Muscle layer of colon (tissue), 2 donors: ENCODE measurements at regions not wholly inside any gene's neighbourhood (a gene's known extent, or its start where the extent isn't known, plus 50 kb on each side); places are given as distances from the start of the nearest gene placed in this dataset.
"Not testable (repeated sequence)": the region's sequence is repeated elsewhere in the genome, so short reads cannot be mapped to it uniquely, and the experiment has no call there.

Source experiments
- H3K27ac ChIP-seq: one replicate; pipeline ENCODE4 v1.7.0; 2013; ENCODE audit warnings: low read depth, mild to moderate bottlenecking, low read length, moderate library complexity
- H3K27me3 ChIP-seq, 2 donors: one replicate each; pipeline ENCODE4 v1.7.0; 2013; ENCODE audit warnings: low read length in 2 of 2, mild to moderate bottlenecking in 2 of 2; ENCODE audit not compliant: insufficient read depth in 2 of 2, control insufficient read depth in 1 of 2
- H3K36me3 ChIP-seq: one replicate; pipeline ENCODE4 v1.7.0; 2013; ENCODE audit warnings: mild to moderate bottlenecking, low read length; ENCODE audit not compliant: insufficient read depth
- H3K4me1 ChIP-seq: one replicate; pipeline ENCODE4 v1.7.0; 2013; ENCODE audit warnings: mild to moderate bottlenecking, low read length; ENCODE audit not compliant: insufficient read depth
- H3K4me3 ChIP-seq, 2 donors: one replicate each; pipeline ENCODE4 v1.7.0; 2013; ENCODE audit warnings: low read length in 2 of 2, low read depth in 1 of 2, mild to moderate bottlenecking in 1 of 2, moderate library complexity in 1 of 2
- H3K9ac ChIP-seq: one replicate; pipeline ENCODE4 v1.7.0; 2013; ENCODE audit warnings: low read length
- H3K9me3 ChIP-seq: one replicate; pipeline ENCODE4 v1.7.0; 2013; ENCODE audit warnings: mild to moderate bottlenecking, low read length
- donor health status: abdominal sarcoma.
- donor health status: Adenocarcinoma of cecum.

DNA sequence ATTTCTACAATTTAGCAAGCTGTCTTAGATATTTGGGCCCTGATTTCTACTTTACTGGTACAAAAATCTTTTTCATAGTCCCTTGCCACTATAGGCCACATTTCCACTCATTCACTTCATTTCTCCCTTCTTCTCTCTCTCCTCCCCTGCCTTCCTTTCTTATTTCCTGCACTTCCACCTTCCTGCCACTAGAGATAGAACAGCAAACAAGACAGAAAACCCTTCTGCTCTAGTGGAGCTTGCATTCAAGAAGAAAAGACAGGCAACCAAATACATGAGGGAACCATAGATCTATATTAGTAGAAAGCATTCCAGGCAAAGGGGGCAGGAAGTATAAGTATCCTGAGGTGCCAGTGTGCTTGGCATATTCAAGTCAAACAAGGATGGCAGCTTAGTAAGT is 623.5 kb downstream of the FLRT2 start:
- H3K4me3 ChIP-seq, result no peak overlapping the region
- H3K36me3 ChIP-seq, result no peaks in the 10 kb centered on the region
- H3K27ac ChIP-seq, result no peak overlapping the region
- no peaks in the 10 kb centered on the region for H3K9me3 ChIP-seq
- no peak overlapping the region for H3K9ac ChIP-seq
- no peaks in the 10 kb centered on the region for H3K27me3 ChIP-seq
- H3K4me1 ChIP-seq, result no peaks in the 10 kb centered on the region

DNA sequence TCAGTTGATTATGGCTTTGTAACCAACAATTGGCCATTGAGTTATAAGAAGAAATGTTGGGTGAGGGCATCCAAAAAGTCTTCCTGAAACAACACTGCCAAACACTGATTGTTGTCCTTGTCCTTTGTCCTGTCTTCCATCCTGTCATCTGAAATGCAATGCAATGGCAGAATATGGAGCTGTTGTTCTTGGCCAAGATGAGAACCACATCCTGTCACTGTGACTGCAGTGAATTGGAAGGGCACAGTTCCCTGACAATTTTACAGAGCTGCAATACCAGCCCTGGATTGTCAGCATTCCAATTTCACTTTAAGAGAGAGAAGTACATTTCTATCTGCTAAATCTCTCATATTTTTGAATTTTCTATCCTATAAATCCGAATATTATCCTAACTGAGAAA is 613.3 kb downstream of the FLRT2 start:
- no peak overlapping the region for H3K27ac ChIP-seq
- H3K4me3 ChIP-seq, result no peak overlapping the region
- H3K36me3 ChIP-seq, result no peaks in the 10 kb centered on the region
- no peaks in the 10 kb centered on the region for H3K4me1 ChIP-seq
- H3K27me3 ChIP-seq, result no peaks in the 10 kb centered on the region
- no peak overlapping the region for H3K9ac ChIP-seq
- H3K9me3 ChIP-seq, result no peaks in the 10 kb centered on the region

DNA sequence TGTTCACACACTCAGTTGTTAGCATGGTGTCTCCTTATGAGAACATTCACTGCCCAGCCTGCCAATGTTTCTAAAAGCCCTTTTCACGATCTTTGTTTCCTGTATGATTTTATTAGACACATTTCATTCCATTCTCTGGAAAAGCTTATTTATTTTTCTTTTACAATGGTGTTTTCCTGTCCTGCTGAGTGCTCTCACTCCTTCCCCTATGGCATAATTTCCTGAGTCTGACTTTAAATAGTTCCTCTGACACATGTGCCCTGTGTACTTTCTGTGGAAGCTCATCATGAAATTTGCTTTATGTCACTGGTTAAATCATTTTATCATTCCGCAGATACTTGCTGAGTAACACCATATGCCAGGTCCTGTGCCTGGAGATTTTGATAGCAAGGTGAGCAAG is 612.0 kb downstream of the FLRT2 start:
- H3K4me3 ChIP-seq, result no peak overlapping the region
- no peaks in the 10 kb centered on the region for H3K9me3 ChIP-seq
- no peak overlapping the region for H3K9ac ChIP-seq
- no peaks in the 10 kb centered on the region for H3K27me3 ChIP-seq
- no peaks in the 10 kb centered on the region for H3K4me1 ChIP-seq
- no peaks in the 10 kb centered on the region for H3K36me3 ChIP-seq
- H3K27ac ChIP-seq, result no peak overlapping the region

DNA sequence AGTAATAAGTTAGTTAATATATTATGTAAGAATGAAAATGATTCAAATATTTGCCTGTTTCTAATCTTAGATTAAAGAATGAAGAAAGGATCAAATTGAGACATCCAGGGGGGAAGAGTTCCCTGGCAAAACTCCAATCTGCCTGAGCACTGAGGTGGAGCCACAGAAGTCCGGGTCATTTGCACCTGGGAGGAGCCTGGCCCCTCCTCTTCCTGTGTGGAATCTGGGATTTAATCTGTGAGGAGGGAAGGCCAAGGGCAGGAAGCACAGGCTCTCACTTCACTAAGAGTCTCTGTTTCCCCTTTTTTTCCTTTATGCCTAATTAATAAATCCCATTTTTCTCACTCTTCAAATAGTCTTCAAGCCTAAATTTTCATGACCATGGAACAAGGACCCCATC is 599.5 kb downstream of the FLRT2 start:
- Histone ChIP-seq H3K4me3 (no peak overlapping the region), H3K9me3 (no peaks in the 10 kb centered on the region), H3K36me3 (no peaks in the 10 kb centered on the region), H3K27me3 (no peaks in the 10 kb centered on the region), H3K9ac (no peak overlapping the region), H3K27ac (no peak overlapping the region), H3K4me1 (no peaks in the 10 kb centered on the region)

DNA sequence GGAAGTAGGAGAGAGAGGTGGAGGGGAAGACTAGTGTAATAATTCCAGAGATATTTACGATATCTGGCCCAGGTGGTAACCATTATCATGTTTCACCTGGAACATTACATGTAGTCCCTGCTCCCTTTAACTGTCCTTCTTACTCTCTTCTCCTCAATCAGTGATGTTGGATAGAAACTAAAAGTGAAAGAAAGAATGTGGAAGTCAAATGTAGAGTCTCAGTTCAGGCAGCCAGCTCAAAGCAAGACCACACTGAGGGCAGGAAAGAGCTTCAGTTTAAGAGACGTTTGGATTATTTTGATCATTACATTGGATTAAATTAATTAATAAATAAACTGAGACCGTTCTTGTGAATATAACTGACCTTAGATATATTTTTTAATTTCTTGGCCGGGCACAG is 594.4 kb downstream of the FLRT2 start:
- Histone ChIP-seq H3K9ac (no peak overlapping the region), H3K27me3 (no peaks in the 10 kb centered on the region), H3K9me3 (no peaks in the 10 kb centered on the region), H3K4me1 (no peaks in the 10 kb centered on the region), H3K4me3 (no peak overlapping the region), H3K27ac (no peak overlapping the region), H3K36me3 (no peaks in the 10 kb centered on the region)

DNA sequence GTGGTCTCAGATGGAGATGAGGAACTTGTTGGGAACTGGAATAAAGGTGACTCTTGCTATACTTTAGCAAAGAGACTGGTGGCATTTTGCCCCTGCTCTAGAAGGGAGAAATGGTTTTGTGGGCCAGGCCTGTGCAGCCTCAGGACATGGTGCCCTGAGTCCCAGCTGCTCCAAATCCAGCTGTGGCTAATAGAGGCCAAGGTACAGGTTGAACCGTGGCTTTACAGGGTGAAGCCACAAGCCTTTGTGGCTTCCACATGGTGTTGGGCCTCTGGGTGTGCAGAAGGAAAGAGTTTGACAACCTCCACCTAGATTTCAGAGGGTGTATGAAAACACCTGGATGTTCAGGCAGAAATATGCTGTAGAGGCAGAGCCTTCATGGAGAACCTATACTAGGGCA is 586.0 kb downstream of the FLRT2 start:
- Histone ChIP-seq H3K9ac (no peak overlapping the region), H3K4me1 (no peaks in the 10 kb centered on the region), H3K4me3 (no peak overlapping the region), H3K36me3 (no peaks in the 10 kb centered on the region), H3K27ac (no peak overlapping the region), H3K27me3 (no peaks in the 10 kb centered on the region), H3K9me3 (no peaks in the 10 kb centered on the region)

DNA sequence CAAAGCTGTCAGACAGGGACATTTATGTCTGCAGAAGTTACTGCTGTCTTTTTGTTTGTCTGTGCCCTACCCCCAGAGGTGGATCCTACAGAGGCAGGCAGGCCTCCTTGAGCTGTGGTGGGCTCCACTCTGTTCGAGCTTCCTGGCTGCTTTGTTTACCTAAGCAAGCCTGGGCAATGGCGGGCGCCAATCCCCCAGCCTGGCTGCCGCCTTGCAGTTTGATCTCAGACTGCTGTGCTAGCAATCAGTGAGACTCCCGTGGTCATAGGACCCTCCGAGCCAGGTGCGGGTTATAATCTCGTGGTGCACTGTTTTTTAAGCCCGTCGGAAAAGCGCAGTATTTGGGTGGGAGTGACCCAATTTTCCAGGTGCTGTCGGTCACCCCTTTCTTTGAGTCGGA is 580.9 kb downstream of the FLRT2 start:
- not testable (repeated sequence) for H3K27me3 ChIP-seq, H3K9me3 ChIP-seq, H3K4me3 ChIP-seq, H3K4me1 ChIP-seq, H3K36me3 ChIP-seq, H3K27ac ChIP-seq, H3K9ac ChIP-seq

DNA sequence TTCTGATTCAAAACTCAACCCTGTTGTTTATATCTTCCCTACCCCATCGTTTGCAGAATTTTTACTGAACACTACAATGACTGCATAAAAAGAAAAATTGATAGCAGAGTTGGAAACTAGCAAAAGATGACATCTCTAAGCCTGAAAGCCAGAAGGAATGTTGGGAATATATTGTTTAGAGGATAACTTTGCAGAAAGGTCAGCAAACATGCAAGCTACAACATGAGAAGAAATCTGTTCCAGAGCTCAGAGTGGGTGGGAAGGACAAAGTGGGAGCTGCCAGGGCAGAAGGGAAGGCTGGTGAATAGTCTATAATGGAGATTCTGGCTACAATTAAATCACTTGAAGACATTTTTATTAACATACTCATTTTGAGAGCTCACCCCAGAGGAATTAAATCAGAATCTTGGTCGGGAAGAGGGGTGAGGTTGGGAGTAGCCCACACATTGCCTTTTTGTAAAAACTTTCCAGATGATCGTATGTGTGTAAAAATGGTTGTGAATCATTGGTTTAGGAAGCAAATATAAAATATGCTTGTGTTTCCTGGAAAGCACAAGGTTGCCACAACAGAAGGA is 574.8 kb downstream of the FLRT2 start:
- no peaks in the 10 kb centered on the region for H3K36me3 ChIP-seq
- no peak overlapping the region for H3K27ac ChIP-seq
- H3K4me3 ChIP-seq, result no peak overlapping the region
- H3K4me1 ChIP-seq, result no peaks in the 10 kb centered on the region
- H3K27me3 ChIP-seq, result no peaks in the 10 kb centered on the region
- H3K9ac ChIP-seq, result no peak overlapping the region
- no peaks in the 10 kb centered on the region for H3K9me3 ChIP-seq

DNA sequence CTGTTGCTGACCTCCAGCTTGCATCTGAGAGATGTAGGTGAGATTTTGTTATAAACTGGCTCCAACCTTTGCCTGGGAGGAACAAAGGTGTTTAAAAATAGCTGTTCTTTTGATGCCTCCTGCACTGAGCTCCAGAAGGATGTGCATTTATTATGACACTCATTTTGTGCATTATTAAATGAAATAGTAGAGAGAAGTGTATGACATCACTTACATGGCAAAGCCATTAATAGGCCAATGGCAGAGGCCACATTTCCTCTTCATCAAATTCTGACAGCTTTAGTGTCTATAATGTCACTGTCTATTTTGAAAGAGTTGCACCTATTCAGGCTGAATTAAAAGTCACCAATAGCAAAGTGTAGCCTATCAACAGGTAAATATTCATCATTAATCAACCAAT is 564.6 kb downstream of the FLRT2 start:
- no peaks in the 10 kb centered on the region for H3K36me3 ChIP-seq
- H3K9me3 ChIP-seq, result no peaks in the 10 kb centered on the region
- H3K27me3 ChIP-seq, result no peaks in the 10 kb centered on the region
- no peaks in the 10 kb centered on the region for H3K4me1 ChIP-seq
- no peak overlapping the region for H3K9ac ChIP-seq
- no peak overlapping the region for H3K27ac ChIP-seq
- no peak overlapping the region for H3K4me3 ChIP-seq

DNA sequence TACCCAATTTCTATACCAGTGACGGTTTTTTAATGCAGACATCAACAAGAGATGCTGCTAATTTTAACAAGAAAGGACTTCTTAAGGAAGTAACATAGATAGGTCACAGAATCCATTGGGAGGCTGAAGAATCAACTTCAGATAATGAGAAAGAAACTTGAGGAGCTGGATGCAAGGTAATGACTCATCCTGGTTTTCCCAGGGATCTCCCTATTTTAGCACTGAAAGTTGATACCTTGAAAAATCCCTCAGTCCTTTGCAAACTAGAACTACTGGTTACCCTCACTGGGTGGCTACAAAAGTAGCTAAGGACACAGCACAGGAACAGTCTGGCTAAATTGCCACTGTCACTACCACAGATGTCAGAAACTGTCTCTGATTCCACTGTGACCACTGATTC is 561.9 kb downstream of the FLRT2 start:
- Histone ChIP-seq H3K27me3 (no peaks in the 10 kb centered on the region), H3K36me3 (no peaks in the 10 kb centered on the region), H3K9ac (no peak overlapping the region), H3K9me3 (no peaks in the 10 kb centered on the region), H3K4me3 (no peak overlapping the region), H3K27ac (no peak overlapping the region), H3K4me1 (no peaks in the 10 kb centered on the region)

DNA sequence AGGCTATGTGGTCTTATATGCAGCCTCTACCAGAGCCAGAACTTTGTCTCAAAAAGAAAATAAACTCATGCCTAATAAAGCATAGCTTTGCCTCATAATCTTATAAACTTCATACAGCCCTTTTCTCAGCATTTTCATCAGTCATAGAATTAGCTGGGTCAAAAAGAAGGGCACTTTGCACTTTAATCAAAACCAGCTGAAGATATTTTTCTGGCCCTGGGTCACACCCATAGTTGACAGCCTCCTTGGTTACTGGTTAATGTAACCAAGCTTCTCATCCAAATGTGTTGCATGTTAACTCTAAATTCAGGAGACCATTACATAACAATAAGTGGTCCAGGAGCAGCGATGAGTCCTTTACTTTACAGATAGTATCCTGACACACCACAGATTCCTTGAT is 558.2 kb downstream of the FLRT2 start:
- Histone ChIP-seq H3K4me1 (no peaks in the 10 kb centered on the region), H3K27me3 (no peaks in the 10 kb centered on the region), H3K9ac (no peak overlapping the region), H3K27ac (no peak overlapping the region), H3K9me3 (no peaks in the 10 kb centered on the region), H3K4me3 (no peak overlapping the region), H3K36me3 (no peaks in the 10 kb centered on the region)

DNA sequence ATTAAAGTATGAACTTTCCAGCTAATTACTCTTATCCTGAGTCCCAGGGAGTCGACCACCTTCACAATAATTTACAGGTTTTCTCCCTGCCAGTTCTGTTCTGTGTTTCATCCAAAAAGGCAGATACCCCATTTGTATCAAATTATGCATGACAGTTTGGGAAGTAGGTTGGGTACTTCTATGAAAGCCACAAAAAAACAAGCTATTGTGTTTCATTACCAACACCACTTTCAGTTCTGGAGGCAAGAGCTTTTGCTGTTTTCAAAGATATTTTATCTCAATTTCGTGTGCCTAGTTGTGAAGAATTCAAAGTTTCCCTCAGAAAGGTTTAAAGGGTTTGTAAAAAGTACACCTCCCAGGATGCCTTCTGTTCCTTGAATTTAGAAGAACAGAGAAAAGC is 557.4 kb downstream of the FLRT2 start:
- Histone ChIP-seq H3K27ac (no peak overlapping the region), H3K9me3 (no peaks in the 10 kb centered on the region), H3K27me3 (no peaks in the 10 kb centered on the region), H3K4me3 (no peak overlapping the region), H3K36me3 (no peaks in the 10 kb centered on the region), H3K9ac (no peak overlapping the region), H3K4me1 (no peaks in the 10 kb centered on the region)
